ENCODE measurements at regions not wholly inside any gene's neighbourhood (a gene's known extent, or its start where the extent isn't known, plus 50 kb on each side); places are given as distances from the start of the nearest gene placed in this dataset.

DNA sequence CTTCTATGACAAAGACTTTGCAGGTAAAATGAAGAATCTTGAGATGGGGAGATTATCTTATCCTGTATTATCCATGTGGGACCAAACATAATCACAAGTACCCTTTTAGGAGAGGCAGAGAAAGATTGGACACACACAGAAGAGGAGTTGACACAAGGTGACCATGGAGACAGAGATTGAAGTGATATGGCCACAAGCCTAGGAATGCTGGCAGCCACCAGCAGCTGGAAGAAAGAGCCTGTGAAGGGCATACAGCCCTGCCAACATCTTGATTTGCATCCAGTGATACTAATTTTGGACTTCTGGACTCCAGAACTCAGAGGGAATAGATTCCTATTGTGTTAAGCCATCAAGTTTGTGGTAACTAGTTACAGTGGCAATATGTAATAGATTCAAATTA is 78.1 kb downstream of the RPS29 start:
- Histone ChIP-seq H3K9me3 (ENCODE audit: control insufficient read depth, insufficient read depth, low read depth, low read length) (no peaks in the 10 kb centered on the region), H3K27ac (ENCODE audit: extremely low read depth, low read depth, low read length) (no peak overlapping the region), H3K36me3 (ENCODE audit: control insufficient read depth in 2 of 2, insufficient read depth in 1 of 2, low read length in 2 of 2) (no peaks in the 10 kb centered on the region), H3K4me3 (ENCODE audit: low read depth, low read length) (no peak overlapping the region), H3K4me1 (ENCODE audit: control insufficient read depth, insufficient read depth, low read length) (no peaks in the 10 kb centered on the region)
- POLR2A ChIA-PET, result no interaction called here
- CTCF ChIA-PET, result interaction anchor here (1.0 kb wide), 1 partner anchor 46 kb away, joined by 5 read pairs; no protein-coding TSS in a partner anchor
- TF ChIP-seq, protein P1, sequence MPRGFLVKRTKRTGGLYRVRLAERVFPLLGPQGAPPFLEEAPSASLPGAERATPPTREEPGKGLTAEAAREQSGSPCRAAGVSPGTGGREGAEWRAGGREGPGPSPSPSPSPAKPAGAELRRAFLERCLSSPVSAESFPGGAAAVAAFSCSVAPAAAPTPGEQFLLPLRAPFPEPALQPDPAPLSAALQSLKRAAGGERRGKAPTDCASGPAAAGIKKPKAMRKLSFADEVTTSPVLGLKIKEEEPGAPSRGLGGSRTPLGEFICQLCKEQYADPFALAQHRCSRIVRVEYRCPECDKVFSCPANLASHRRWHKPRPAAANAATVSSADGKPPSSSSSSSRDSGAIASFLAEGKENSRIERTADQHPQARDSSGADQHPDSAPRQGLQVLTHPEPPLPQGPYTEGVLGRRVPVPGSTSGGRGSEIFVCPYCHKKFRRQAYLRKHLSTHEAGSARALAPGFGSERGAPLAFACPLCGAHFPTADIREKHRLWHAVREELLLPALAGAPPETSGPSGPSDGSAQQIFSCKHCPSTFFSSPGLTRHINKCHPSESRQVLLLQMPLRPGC (tag by site-specific recombination; IDR thresholded peaks at IDR 0.05), result no peak

- TF ChIP-seq ZNF501 (tag by site-specific recombination; IDR thresholded peaks at IDR 0.05), result no peak
- no peak for TF ChIP-seq ZNF596 (tag by site-specific recombination; IDR thresholded peaks at IDR 0.05)
- no peak for TF ChIP-seq PRDM10 (tag by site-specific recombination; IDR thresholded peaks at IDR 0.05)
- TF ChIP-seq ZNF423 (tag by site-specific recombination; IDR thresholded peaks at IDR 0.05), result no peak
- TF ChIP-seq, protein P2, sequence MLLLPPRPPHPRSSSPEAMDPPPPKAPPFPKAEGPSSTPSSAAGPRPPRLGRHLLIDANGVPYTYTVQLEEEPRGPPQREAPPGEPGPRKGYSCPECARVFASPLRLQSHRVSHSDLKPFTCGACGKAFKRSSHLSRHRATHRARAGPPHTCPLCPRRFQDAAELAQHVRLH (tag by site-specific recombination; IDR thresholded peaks at IDR 0.05), result no peak
- TF ChIP-seq ZSCAN4 (tag by site-specific recombination; IDR thresholded peaks at IDR 0.05), result no peak
- TF ChIP-seq ZNF121 (tag by site-specific recombination; IDR thresholded peaks at IDR 0.05), result no peak
- TF ChIP-seq ZNF658 (tag by site-specific recombination; IDR thresholded peaks at IDR 0.05), result no peak
- no peak for TF ChIP-seq OVOL3 (tag by site-specific recombination; IDR thresholded peaks at IDR 0.05)
- TF ChIP-seq ZNF366 (tag by site-specific recombination; conservative IDR thresholded peaks at IDR 0.05), result no peak
- no peak for TF ChIP-seq ZNF692 (tag by site-specific recombination; IDR thresholded peaks at IDR 0.05)
- TF ChIP-seq ZNF623 (tag by site-specific recombination; IDR thresholded peaks at IDR 0.05), result no peak
- no peak for TF ChIP-seq ZNF335 (tag by site-specific recombination; conservative IDR thresholded peaks at IDR 0.05)
- TF ChIP-seq SCRT2 (tag by site-specific recombination; IDR thresholded peaks at IDR 0.05), result no peak
- no peak for TF ChIP-seq ZNF548 (tag by site-specific recombination; IDR thresholded peaks at IDR 0.05)
- TF ChIP-seq ZNF16 (tag by site-specific recombination; IDR thresholded peaks at IDR 0.05; ENCODE audit: low read depth), result no peak
- TF ChIP-seq, protein P3, sequence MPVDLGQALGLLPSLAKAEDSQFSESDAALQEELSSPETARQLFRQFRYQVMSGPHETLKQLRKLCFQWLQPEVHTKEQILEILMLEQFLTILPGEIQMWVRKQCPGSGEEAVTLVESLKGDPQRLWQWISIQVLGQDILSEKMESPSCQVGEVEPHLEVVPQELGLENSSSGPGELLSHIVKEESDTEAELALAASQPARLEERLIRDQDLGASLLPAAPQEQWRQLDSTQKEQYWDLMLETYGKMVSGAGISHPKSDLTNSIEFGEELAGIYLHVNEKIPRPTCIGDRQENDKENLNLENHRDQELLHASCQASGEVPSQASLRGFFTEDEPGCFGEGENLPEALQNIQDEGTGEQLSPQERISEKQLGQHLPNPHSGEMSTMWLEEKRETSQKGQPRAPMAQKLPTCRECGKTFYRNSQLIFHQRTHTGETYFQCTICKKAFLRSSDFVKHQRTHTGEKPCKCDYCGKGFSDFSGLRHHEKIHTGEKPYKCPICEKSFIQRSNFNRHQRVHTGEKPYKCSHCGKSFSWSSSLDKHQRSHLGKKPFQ (tag by site-specific recombination; IDR thresholded peaks at IDR 0.05), result no peak
- no peak for TF ChIP-seq ZNF664 (tag by site-specific recombination; IDR thresholded peaks at IDR 0.05)
- TF ChIP-seq, protein P4, sequence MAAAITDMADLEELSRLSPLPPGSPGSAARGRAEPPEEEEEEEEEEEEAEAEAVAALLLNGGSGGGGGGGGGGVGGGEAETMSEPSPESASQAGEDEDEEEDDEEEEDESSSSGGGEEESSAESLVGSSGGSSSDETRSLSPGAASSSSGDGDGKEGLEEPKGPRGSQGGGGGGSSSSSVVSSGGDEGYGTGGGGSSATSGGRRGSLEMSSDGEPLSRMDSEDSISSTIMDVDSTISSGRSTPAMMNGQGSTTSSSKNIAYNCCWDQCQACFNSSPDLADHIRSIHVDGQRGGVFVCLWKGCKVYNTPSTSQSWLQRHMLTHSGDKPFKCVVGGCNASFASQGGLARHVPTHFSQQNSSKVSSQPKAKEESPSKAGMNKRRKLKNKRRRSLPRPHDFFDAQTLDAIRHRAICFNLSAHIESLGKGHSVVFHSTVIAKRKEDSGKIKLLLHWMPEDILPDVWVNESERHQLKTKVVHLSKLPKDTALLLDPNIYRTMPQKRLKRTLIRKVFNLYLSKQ (tag by site-specific recombination; IDR thresholded peaks at IDR 0.05; ENCODE audit: borderline replicate concordance), result no peak
- CTCF ChIA-PET, result interaction anchor here (1.0 to 1.4 kb wide), 2 partner anchors 9 to 44 kb away, joined by 6 to 7 read pairs; no protein-coding TSS in a partner anchor
- H3K4me3 ChIP-seq (ENCODE audit: low read depth, low read length), result no peak overlapping the region
- H3K27ac ChIP-seq (ENCODE audit: extremely low read depth, low read depth, low read length), result no peak overlapping the region
- POLR2A ChIA-PET, result no interaction called here
- H3K9me3 ChIP-seq (ENCODE audit: control insufficient read depth, insufficient read depth, low read depth, low read length), result no peaks in the 10 kb centered on the region
- no peaks in the 10 kb centered on the region for H3K36me3 ChIP-seq (ENCODE audit: control insufficient read depth in 2 of 2, insufficient read depth in 1 of 2, low read length in 2 of 2)
- H3K4me1 ChIP-seq (ENCODE audit: control insufficient read depth, insufficient read depth, low read length), result no peaks in the 10 kb centered on the region
These were observed 79.5 kb downstream of the RPS29 start for GRCh38 chr14:49506650-49507049.
